HG03378 (cell line): ENCODE measurements at regions not wholly inside any gene's neighbourhood (a gene's known extent, or its start where the extent isn't known, plus 50 kb on each side); places are given as distances from the start of the nearest gene placed in this dataset.
A peak's percentile ranks its signal among the peaks of the same experiment; 100 is the strongest.

Source experiments
- ATAC-seq: cut with Tn5 transposase; IDR thresholded peaks from one replicate; pipeline ENCODE4 v1.9.1; 2021; ENCODE audit warnings: mild to moderate bottlenecking, moderate library complexity; ENCODE audit not compliant: unreplicated experiment

GRCh38 chr4:174438711-174439110 is 83.6 kb downstream of the HPGD start:
- no peak for ATAC-seq

GRCh38 chr4:174437749-174438148 is 84.5 kb downstream of the HPGD start:
- no peak for ATAC-seq

GRCh38 chr4:174437324-174437723 is 85.0 kb downstream of the HPGD start:
- ATAC-seq, result no peak

- ATAC-seq, result no peak
These were observed 85.9 kb downstream of the HPGD start for GRCh38 chr4:174436377-174436776.

GRCh38 chr4:174435974-174436373 is 86.3 kb downstream of the HPGD start:
- ATAC-seq, result no peak

GRCh38 chr4:174434455-174434854 is 87.8 kb downstream of the HPGD start:
- no peak for ATAC-seq

GRCh38 chr4:174430576-174430975 is 91.7 kb downstream of the HPGD start:
- ATAC-seq, result no peak

- no peak for ATAC-seq
These were observed 92.4 kb downstream of the HPGD start for GRCh38 chr4:174429701-174430410.

GRCh38 chr4:174427571-174428140 is 94.6 kb downstream of the HPGD start:
- ATAC-seq, result no peak

GRCh38 chr4:174425669-174426068 is 96.6 kb downstream of the HPGD start:
- no peak for ATAC-seq

GRCh38 chr4:174423257-174423944 is 98.9 kb downstream of the HPGD start:
- ATAC-seq, result peak; percentile 90

- ATAC-seq, result no peak
These were observed 99.4 kb downstream of the HPGD start for GRCh38 chr4:174422893-174423256.

GRCh38 chr4:174420316-174420715 is 102.0 kb downstream of the HPGD start:
- no peak for ATAC-seq

GRCh38 chr4:174418640-174419212 is 103.6 kb downstream of the HPGD start:
- ATAC-seq, result no peak

GRCh38 chr4:174408841-174409552 is 113.3 kb downstream of the HPGD start:
- no peak for ATAC-seq

- ATAC-seq, result no peak
These were observed 115.9 kb downstream of the HPGD start for GRCh38 chr4:174406383-174406782.

- ATAC-seq, result no peak
These were observed 116.4 kb downstream of the HPGD start for GRCh38 chr4:174405923-174406322.

- no peak for ATAC-seq
These were observed 117.6 kb downstream of the HPGD start for GRCh38 chr4:174404677-174405076.

- no peak for ATAC-seq
These were observed 119.1 kb downstream of the HPGD start for GRCh38 chr4:174403177-174403543.

- ATAC-seq, result no peak
These were observed 118.9 kb downstream of the CEP44 start for GRCh38 chr4:174402470-174403176.
